H7 (cell line): ENCODE measurements at regions not wholly inside any gene's neighbourhood (a gene's known extent, or its start where the extent isn't known, plus 50 kb on each side); places are given as distances from the start of the nearest gene placed in this dataset.

ENCODE experiments used
- DNase-seq: peaks from one replicate; pipeline ENCODE4 v3.0.0; 2012
- H3K27me3 ChIP-seq: 2 replicates; pipeline ENCODE4 v1.6.0; 2011; ENCODE audit warnings: mild to moderate bottlenecking, low read length; ENCODE audit not compliant: control insufficient read depth, insufficient read depth
- H3K36me3 ChIP-seq: replicated peaks from 2 replicates; pipeline ENCODE4 v1.5.1; 2011; ENCODE audit warnings: low read length; ENCODE audit not compliant: control insufficient read depth, insufficient read depth
- H3K4me3 ChIP-seq: 2 replicates; pipeline ENCODE4 v1.5.1; 2011; ENCODE audit warnings: low read depth, mild to moderate bottlenecking, control low read depth, low read length, moderate library complexity; ENCODE audit not compliant: insufficient read depth

GRCh38 chr4:32243926-32244325 is 1523.8 kb downstream of the PCDH7 start:
- Histone ChIP-seq H3K4me3 (no peak overlapping the region), H3K27me3 (no peaks in the 10 kb centered on the region)
- DNase-seq = no peak

GRCh38 chr4:32249040-32249439 is 1528.9 kb downstream of the PCDH7 start:
- Histone ChIP-seq H3K4me3 (no peak overlapping the region), H3K27me3 (no peaks in the 10 kb centered on the region), H3K36me3 (no peaks in the 10 kb centered on the region)
- DNase-seq = no peak

More at GRCh38 chr4:32243926-32244325, 1523.8 kb downstream of the PCDH7 start:
- no peaks in the 10 kb centered on the region for H3K36me3 ChIP-seq

- DNase-seq = no peak
- Histone ChIP-seq H3K4me3 (no peak overlapping the region), H3K27me3 (no peaks in the 10 kb centered on the region), H3K36me3 (no peaks in the 10 kb centered on the region)
These were observed 1531.0 kb downstream of the PCDH7 start for GRCh38 chr4:32251126-32251525.

GRCh38 chr4:32251926-32252325 is 1531.8 kb downstream of the PCDH7 start:
- Histone ChIP-seq H3K36me3 (no peaks in the 10 kb centered on the region), H3K27me3 (no peaks in the 10 kb centered on the region), H3K4me3 (no peak overlapping the region)
- no peak for DNase-seq

GRCh38 chr4:32254216-32254615 is 1534.0 kb downstream of the PCDH7 start:
- no peaks in the 10 kb centered on the region for H3K27me3 ChIP-seq
- no peak overlapping the region for H3K4me3 ChIP-seq
- DNase-seq = no peak
- H3K36me3 ChIP-seq = no peaks in the 10 kb centered on the region

- DNase-seq = no peak
- H3K4me3 ChIP-seq = no peak overlapping the region
- H3K36me3 ChIP-seq = no peaks in the 10 kb centered on the region
- H3K27me3 ChIP-seq = no peaks in the 10 kb centered on the region
These were observed 1538.8 kb downstream of the PCDH7 start for GRCh38 chr4:32258986-32259385.

GRCh38 chr4:32261196-32261595 is 1541.0 kb downstream of the PCDH7 start:
- Histone ChIP-seq H3K4me3 (no peak overlapping the region), H3K27me3 (no peaks in the 10 kb centered on the region), H3K36me3 (no peaks in the 10 kb centered on the region)
- DNase-seq = no peak

GRCh38 chr4:32268863-32269262 is 1548.7 kb downstream of the PCDH7 start:
- no peak overlapping the region for H3K4me3 ChIP-seq
- H3K27me3 ChIP-seq = no peaks in the 10 kb centered on the region
- H3K36me3 ChIP-seq = no peaks in the 10 kb centered on the region
- DNase-seq = no peak

- no peak for DNase-seq
These were observed 1569.9 kb downstream of the PCDH7 start for GRCh38 chr4:32290102-32290501.

GRCh38 chr4:32318926-32319325 is 1598.8 kb downstream of the PCDH7 start:
- no peak for DNase-seq
- Histone ChIP-seq H3K36me3 (no peaks in the 10 kb centered on the region), H3K4me3 (no peak overlapping the region), H3K27me3 (no peaks in the 10 kb centered on the region)

More at GRCh38 chr4:32290102-32290501, 1569.9 kb downstream of the PCDH7 start:
- Histone ChIP-seq H3K27me3 (no peaks in the 10 kb centered on the region), H3K36me3 (no peaks in the 10 kb centered on the region), H3K4me3 (no peak overlapping the region)

- Histone ChIP-seq H3K36me3 (no peaks in the 10 kb centered on the region), H3K27me3 (no peaks in the 10 kb centered on the region), H3K4me3 (no peak overlapping the region)
- no peak for DNase-seq
These were observed 1601.3 kb downstream of the PCDH7 start for GRCh38 chr4:32321421-32321820.

- no peak overlapping the region for H3K4me3 ChIP-seq
- no peak for DNase-seq
- no peaks in the 10 kb centered on the region for H3K36me3 ChIP-seq
- H3K27me3 ChIP-seq = no peaks in the 10 kb centered on the region
These were observed 1614.6 kb downstream of the PCDH7 start for GRCh38 chr4:32334759-32335158.

- DNase-seq = no peak
- no peaks in the 10 kb centered on the region for H3K36me3 ChIP-seq
- no peak overlapping the region for H3K4me3 ChIP-seq
- H3K27me3 ChIP-seq = no peaks in the 10 kb centered on the region
These were observed 1617.2 kb downstream of the PCDH7 start for GRCh38 chr4:32337403-32337802.

- DNase-seq = no peak
- Histone ChIP-seq H3K4me3 (no peak overlapping the region), H3K27me3 (no peaks in the 10 kb centered on the region), H3K36me3 (no peaks in the 10 kb centered on the region)
These were observed 1620.4 kb downstream of the PCDH7 start for GRCh38 chr4:32340591-32340990.

- Histone ChIP-seq H3K27me3 (no peaks in the 10 kb centered on the region), H3K36me3 (no peaks in the 10 kb centered on the region), H3K4me3 (no peak overlapping the region)
- DNase-seq = no peak
These were observed 1621.2 kb downstream of the PCDH7 start for GRCh38 chr4:32341342-32341741.

GRCh38 chr4:32342054-32342453 is 1621.9 kb downstream of the PCDH7 start:
- Histone ChIP-seq H3K36me3 (no peaks in the 10 kb centered on the region), H3K4me3 (no peak overlapping the region), H3K27me3 (no peaks in the 10 kb centered on the region)
- no peak for DNase-seq
